Caco-2 (cell line): ENCODE measurements at regions not wholly inside any gene's neighbourhood (a gene's known extent, or its start where the extent isn't known, plus 50 kb on each side); places are given as distances from the start of the nearest gene placed in this dataset.

ENCODE experiments used
- BruUV-seq: library from RNA; stranded (reverse); fragments of 400-500 nt; replicated peaks from 2 replicates; lab custom pipeline; 2021; lab: Mats Ljungman, UMichigan
- CTCF ChIA-PET: fragments of 300-600 bp; sonication (Branson Sonifier 250); formaldehyde crosslinking; loops from one replicate; lab custom pipeline; 2022; ENCODE audit warnings: antibody characterized with exemption; lab: Charles Lee
- POLR2A ChIA-PET: fragments of 300-600 bp; sonication (Branson Sonifier 250); formaldehyde crosslinking; loops from one replicate; lab custom pipeline; 2022; ENCODE audit warnings: antibody characterized with exemption; lab: Charles Lee
- DNase-seq, 2 experiments: peaks; one replicate each; pipeline versions ENCODE4 v3.0.0 to v3.0.0-alpha.2; 2020 to 2022
- H3K27me3 ChIP-seq: replicated peaks from 2 replicates; pipeline ENCODE4 v1.6.0; 2011; ENCODE audit warnings: low read length; ENCODE audit not compliant: control insufficient read depth, insufficient read depth
- H3K36me3 ChIP-seq: 2 replicates; pipeline ENCODE4 v1.5.1; 2011; ENCODE audit warnings: low read length; ENCODE audit not compliant: control insufficient read depth, insufficient read depth
- H3K4me1 ChIP-seq: fragments of 250-450 bp; sonication (Bioruptor Pico); 2 replicates; pipeline ENCODE4 v1.5.1; 2020; ENCODE audit warnings: mild to moderate bottlenecking
- H3K4me3 ChIP-seq: 2 replicates; pipeline ENCODE4 v1.5.1; 2011; ENCODE audit warnings: low read depth, mild to moderate bottlenecking, control low read depth, low read length
- H3K9me3 ChIP-seq: fragments of 250-450 bp; sonication (Bioruptor Pico); 2 replicates; pipeline ENCODE4 v1.5.1; 2020; ENCODE audit warnings: mild to moderate bottlenecking, moderate library complexity
- H3K27ac Mint-ChIP-seq: one replicate; pipeline ENCODE4 v1.8.0; 2022; ENCODE audit warnings: mixed read lengths; ENCODE audit not compliant: unreplicated experiment
- H3K27me3 Mint-ChIP-seq: one replicate; pipeline ENCODE4 v1.8.0; 2022; ENCODE audit warnings: mixed read lengths; ENCODE audit not compliant: insufficient read depth, unreplicated experiment
- H3K36me3 Mint-ChIP-seq: one replicate; pipeline ENCODE4 v1.8.0; 2022; ENCODE audit warnings: mild to moderate bottlenecking, mixed read lengths; ENCODE audit not compliant: insufficient read depth, unreplicated experiment
- H3K4me1 Mint-ChIP-seq: one replicate; pipeline ENCODE4 v1.8.0; 2022; ENCODE audit warnings: low read depth, mixed read lengths; ENCODE audit not compliant: unreplicated experiment
- H3K4me3 Mint-ChIP-seq: one replicate; pipeline ENCODE4 v1.8.0; 2022; ENCODE audit warnings: mild to moderate bottlenecking, moderate library complexity, mixed read lengths; ENCODE audit not compliant: unreplicated experiment
- H3K9me3 Mint-ChIP-seq: one replicate; pipeline ENCODE4 v1.8.0; 2022; ENCODE audit warnings: mixed read lengths; ENCODE audit not compliant: unreplicated experiment
- intact Hi-C: fragments of 100-400 bp; cut with micrococcal nuclease; formaldehyde crosslinking; loops from one replicate; pipeline ENCODE4 v1.10.0; 2022; ENCODE audit not compliant: unreplicated experiment
- TF ChIP-seq, protein P1 (sequence below), 2 experiments: fragments of 200-600 bp in 1 of 2; IDR thresholded peaks; 1 replicate in 1 of 2; 2 replicates in 1 of 2; pipeline versions ENCODE4 v1.5.1 to v1.8.0; 2011 to 2022; ENCODE audit warnings: antibody characterized with exemption in 1 of 2, control low read depth in 1 of 2, inconsistent platforms in 1 of 2, low read depth in 1 of 2, low read length in 1 of 2, mild to moderate bottlenecking in 1 of 2, moderate library complexity in 1 of 2; ENCODE audit not compliant: insufficient read depth in 1 of 2, severe bottlenecking in 1 of 2, unreplicated experiment in 1 of 2

DNA sequence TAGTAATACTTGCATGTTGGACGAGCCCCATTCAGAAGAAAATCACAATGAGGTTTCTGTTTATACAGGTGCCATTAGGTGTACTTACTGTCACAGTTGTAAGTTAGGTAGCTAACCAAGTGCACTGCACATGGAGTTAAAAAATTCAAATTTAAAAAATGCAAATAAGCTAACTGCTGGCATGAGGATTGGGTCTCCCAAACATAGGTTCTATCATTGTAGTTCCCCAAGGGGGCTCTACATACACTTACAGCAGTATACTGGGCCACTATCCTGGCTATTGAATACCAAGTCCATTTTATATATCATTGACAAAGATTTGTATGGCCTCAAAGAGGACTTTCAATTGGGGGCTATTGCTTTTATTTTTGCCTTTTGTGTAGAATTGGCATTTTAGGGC, 153.4 kb downstream of the FMR1NB start:
- H3K9me3 ChIP-seq = no peaks in the 10 kb centered on the region
- H3K4me3 ChIP-seq = no peak overlapping the region
- intact Hi-C loops = no loop called here
- TF ChIP-seq, protein P1, sequence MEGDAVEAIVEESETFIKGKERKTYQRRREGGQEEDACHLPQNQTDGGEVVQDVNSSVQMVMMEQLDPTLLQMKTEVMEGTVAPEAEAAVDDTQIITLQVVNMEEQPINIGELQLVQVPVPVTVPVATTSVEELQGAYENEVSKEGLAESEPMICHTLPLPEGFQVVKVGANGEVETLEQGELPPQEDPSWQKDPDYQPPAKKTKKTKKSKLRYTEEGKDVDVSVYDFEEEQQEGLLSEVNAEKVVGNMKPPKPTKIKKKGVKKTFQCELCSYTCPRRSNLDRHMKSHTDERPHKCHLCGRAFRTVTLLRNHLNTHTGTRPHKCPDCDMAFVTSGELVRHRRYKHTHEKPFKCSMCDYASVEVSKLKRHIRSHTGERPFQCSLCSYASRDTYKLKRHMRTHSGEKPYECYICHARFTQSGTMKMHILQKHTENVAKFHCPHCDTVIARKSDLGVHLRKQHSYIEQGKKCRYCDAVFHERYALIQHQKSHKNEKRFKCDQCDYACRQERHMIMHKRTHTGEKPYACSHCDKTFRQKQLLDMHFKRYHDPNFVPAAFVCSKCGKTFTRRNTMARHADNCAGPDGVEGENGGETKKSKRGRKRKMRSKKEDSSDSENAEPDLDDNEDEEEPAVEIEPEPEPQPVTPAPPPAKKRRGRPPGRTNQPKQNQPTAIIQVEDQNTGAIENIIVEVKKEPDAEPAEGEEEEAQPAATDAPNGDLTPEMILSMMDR (IDR thresholded peaks at IDR 0.05; ENCODE audit: insufficient read depth in 1 of 2, low read depth in 1 of 2, low read length in 1 of 2, severe bottlenecking in 1 of 2, unreplicated experiment in 1 of 2) = no peak
- H3K36me3 ChIP-seq = no peaks in the 10 kb centered on the region
- Mint-ChIP-seq H3K4me1 (no peaks in the 10 kb centered on the region), H3K36me3 (no peaks in the 10 kb centered on the region), H3K4me3 (no peak overlapping the region), H3K27me3 (no peaks in the 10 kb centered on the region), H3K9me3 (no peaks in the 10 kb centered on the region), H3K27ac (no peak overlapping the region)
- no TSS peak for BruUV-seq
- no peaks in the 10 kb centered on the region for H3K27me3 ChIP-seq
- POLR2A ChIA-PET = no interaction called here
- DNase-seq = no peak
- CTCF ChIA-PET = no interaction called here
- no peaks in the 10 kb centered on the region for H3K4me1 ChIP-seq

DNA sequence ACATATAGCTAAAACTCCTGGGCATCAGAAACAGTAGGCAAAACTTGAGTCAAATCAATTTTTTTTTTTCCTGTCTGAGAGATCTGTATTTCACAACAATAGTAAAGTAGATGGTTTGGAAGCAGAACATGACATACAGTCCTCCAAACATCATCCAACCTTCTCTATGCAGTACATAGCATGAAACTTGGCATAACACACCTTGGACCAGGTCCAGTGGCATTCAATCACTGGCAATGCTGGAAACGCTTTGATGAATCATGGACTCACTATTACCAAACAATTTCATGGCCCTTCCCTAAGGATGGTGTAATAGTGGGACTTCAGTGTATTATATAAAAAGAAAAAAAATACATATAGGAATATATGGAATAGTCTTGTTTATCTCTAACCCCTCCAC, 154.6 kb downstream of the FMR1NB start:
- Histone ChIP-seq H3K4me1 (no peaks in the 10 kb centered on the region), H3K9me3 (no peaks in the 10 kb centered on the region), H3K4me3 (no peak overlapping the region), H3K27me3 (no peaks in the 10 kb centered on the region), H3K36me3 (no peaks in the 10 kb centered on the region)
- TF ChIP-seq, protein P1 (IDR thresholded peaks at IDR 0.05; ENCODE audit: insufficient read depth in 1 of 2, low read depth in 1 of 2, low read length in 1 of 2, severe bottlenecking in 1 of 2, unreplicated experiment in 1 of 2) = no peak
- H3K9me3 Mint-ChIP-seq = no peaks in the 10 kb centered on the region
- H3K4me1 Mint-ChIP-seq = no peaks in the 10 kb centered on the region
- no peak overlapping the region for H3K4me3 Mint-ChIP-seq
- H3K27me3 Mint-ChIP-seq = no peaks in the 10 kb centered on the region
- H3K27ac Mint-ChIP-seq = no peak overlapping the region
- POLR2A ChIA-PET = no interaction called here
- intact Hi-C loops = no loop called here
- no TSS peak for BruUV-seq
- CTCF ChIA-PET = no interaction called here
- no peaks in the 10 kb centered on the region for H3K36me3 Mint-ChIP-seq
- no peak for DNase-seq

DNA sequence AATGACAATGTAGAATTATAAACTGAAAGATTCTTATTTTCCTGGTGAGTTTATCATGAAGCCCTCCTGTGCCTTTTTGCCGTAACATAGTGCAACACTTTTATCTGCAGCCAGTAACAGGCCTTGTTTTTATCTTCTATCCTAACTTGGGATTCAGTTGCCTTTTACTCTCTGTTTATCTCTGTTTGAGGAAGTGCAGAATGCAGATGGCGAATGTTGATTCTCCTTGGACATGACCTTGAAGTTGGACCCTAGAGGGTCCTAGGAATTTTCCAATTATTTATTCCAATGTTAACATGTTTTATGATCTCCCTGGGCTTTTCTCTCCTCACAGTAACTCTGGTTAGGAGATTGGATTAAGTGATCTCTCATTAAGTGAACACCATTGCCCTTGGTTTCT, 165.0 kb downstream of the FMR1NB start:
- peaks cover 2% of the 10 kb centered on the region for H3K27me3 Mint-ChIP-seq
- POLR2A ChIA-PET = no interaction called here
- BruUV-seq = no TSS peak
- TF ChIP-seq, protein P1 (IDR thresholded peaks at IDR 0.05; ENCODE audit: insufficient read depth in 1 of 2, low read depth in 1 of 2, low read length in 1 of 2, severe bottlenecking in 1 of 2, unreplicated experiment in 1 of 2) = no peak
- H3K9me3 ChIP-seq = no peaks in the 10 kb centered on the region
- H3K27me3 ChIP-seq = no peaks in the 10 kb centered on the region
- no peak overlapping the region for H3K27ac Mint-ChIP-seq
- H3K4me1 Mint-ChIP-seq = no peaks in the 10 kb centered on the region
- no peak for DNase-seq
- intact Hi-C loops = no loop called here
- no peak overlapping the region for H3K4me3 Mint-ChIP-seq
- H3K4me3 ChIP-seq = no peak overlapping the region
- H3K36me3 Mint-ChIP-seq = no peaks in the 10 kb centered on the region
- no peaks in the 10 kb centered on the region for H3K9me3 Mint-ChIP-seq
- CTCF ChIA-PET = no interaction called here
- no peaks in the 10 kb centered on the region for H3K4me1 ChIP-seq
- H3K36me3 ChIP-seq = no peaks in the 10 kb centered on the region
